ENCODE measurements at regions not wholly inside any gene's neighbourhood (a gene's known extent, or its start where the extent isn't known, plus 50 kb on each side); places are given as distances from the start of the nearest gene placed in this dataset.

DNA sequence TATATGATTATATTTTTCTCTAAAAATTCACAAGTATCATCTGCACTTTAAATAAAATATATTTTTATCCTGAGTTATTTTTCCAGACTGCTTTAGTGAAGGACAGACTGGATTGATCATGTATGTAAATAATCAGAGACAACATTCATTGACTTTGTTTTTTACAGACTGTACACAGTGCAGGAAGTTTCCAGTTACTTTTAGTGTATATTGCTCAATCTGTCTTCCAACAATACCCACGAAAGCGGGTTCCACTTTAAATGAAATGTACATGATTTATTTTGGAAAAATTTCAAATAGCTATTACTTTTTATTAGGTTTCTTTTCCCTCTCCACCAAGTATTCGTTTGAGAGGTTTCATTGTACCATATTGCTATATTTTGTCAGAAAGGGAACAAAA, 497.0 kb downstream of the FSCB start:
- no peak for TF ChIP-seq CTCF (conservative IDR thresholded peaks at IDR 0.05; ENCODE audit: low read depth, low read length)
- TF ChIP-seq NFE2L2 (IDR thresholded peaks at IDR 0.05; ENCODE audit: low read depth, low read length) = no peak
- TF ChIP-seq, protein P1, sequence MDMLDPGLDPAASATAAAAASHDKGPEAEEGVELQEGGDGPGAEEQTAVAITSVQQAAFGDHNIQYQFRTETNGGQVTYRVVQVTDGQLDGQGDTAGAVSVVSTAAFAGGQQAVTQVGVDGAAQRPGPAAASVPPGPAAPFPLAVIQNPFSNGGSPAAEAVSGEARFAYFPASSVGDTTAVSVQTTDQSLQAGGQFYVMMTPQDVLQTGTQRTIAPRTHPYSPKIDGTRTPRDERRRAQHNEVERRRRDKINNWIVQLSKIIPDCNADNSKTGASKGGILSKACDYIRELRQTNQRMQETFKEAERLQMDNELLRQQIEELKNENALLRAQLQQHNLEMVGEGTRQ (IDR thresholded peaks at IDR 0.05; ENCODE audit: low read depth, low read length) = no peak
- no peak for TF ChIP-seq POLR2A (IDR thresholded peaks at IDR 0.05; ENCODE audit: low read depth, low read length)
- TF ChIP-seq RAD21 (IDR thresholded peaks at IDR 0.05; ENCODE audit: low read length) = no peak
- TF ChIP-seq RCOR1 (IDR thresholded peaks at IDR 0.05; ENCODE audit: insufficient replicate concordance, low read length) = no peak
